ENCODE measurements at regions not wholly inside any gene's neighbourhood (a gene's known extent, or its start where the extent isn't known, plus 50 kb on each side); places are given as distances from the start of the nearest gene placed in this dataset.

GRCh38 chr6:98498866-98499265 is 335.5 kb upstream of the POU3F2 start:
- TF ChIP-seq POLR2A (IDR thresholded peaks at IDR 0.05; ENCODE audit: low read depth, low read length) (no peak), TAF1 (IDR thresholded peaks at IDR 0.05; ENCODE audit: low read depth, low read length) (no peak), POLR2AphosphoS5 (IDR thresholded peaks at IDR 0.05; ENCODE audit: low read depth, low read length) (no peak), SPI1 (IDR thresholded peaks at IDR 0.05; ENCODE audit: low read depth, low read length) (no peak), PAX5 (IDR thresholded peaks at IDR 0.05; ENCODE audit: insufficient read depth, low read length, severe bottlenecking) (no peak)
